GM18507 (cell line): ENCODE measurements at regions not wholly inside any gene's neighbourhood (a gene's known extent, or its start where the extent isn't known, plus 50 kb on each side); places are given as distances from the start of the nearest gene placed in this dataset.
"Not testable (repeated sequence)": the region's sequence is repeated elsewhere in the genome, so short reads cannot be mapped to it uniquely, and the experiment has no call there.

ENCODE experiments used
- DNase-seq: peaks from one replicate; pipeline ENCODE4 v3.0.0; 2011; ENCODE audit warnings: low read depth; ENCODE audit not compliant: insufficient read length; ENCODE audit errors: extremely low spot score
- FAIRE-seq: peaks from 2 replicates; lab custom pipeline; 2011; peaks lifted over from hg19 to GRCh38; lab: Jason Lieb, UNC

- FAIRE-seq (no peak), DNase-seq (no peak)
These were observed 118.2 kb upstream of the ZNF746 start for GRCh38 chr7:149615690-149616270.

GRCh38 chr7:149610441-149611011 is 112.9 kb upstream of the ZNF746 start:
- FAIRE-seq, result no peak
- no peak for DNase-seq

- DNase-seq (no peak), FAIRE-seq (no peak)
These were observed 110.6 kb upstream of the ZNF746 start for GRCh38 chr7:149608168-149608567.

- FAIRE-seq (no peak), DNase-seq (no peak)
These were observed 110.1 kb upstream of the ZNF746 start for GRCh38 chr7:149607683-149608082.

- no peak for DNase-seq
- FAIRE-seq, result no peak
These were observed 109.2 kb upstream of the ZNF746 start for GRCh38 chr7:149606826-149607225.

- DNase-seq (no peak), FAIRE-seq (no peak)
These were observed 108.1 kb upstream of the ZNF746 start for GRCh38 chr7:149605696-149606095.

GRCh38 chr7:149604521-149604920 is 106.9 kb upstream of the ZNF746 start:
- no peak for DNase-seq
- FAIRE-seq, result no peak

GRCh38 chr7:149600669-149601330 is 103.2 kb upstream of the ZNF746 start:
- FAIRE-seq, result peak; percentile 88
- not testable (repeated sequence) for DNase-seq

GRCh38 chr7:149599636-149600206 is 102.1 kb upstream of the ZNF746 start:
- DNase-seq (no peak), FAIRE-seq (peak; percentile 85)

- no peak for DNase-seq
- FAIRE-seq, result peak; percentile 42
These were observed 101.2 kb upstream of the ZNF746 start for GRCh38 chr7:149598721-149599308.

- not testable (repeated sequence) for FAIRE-seq, DNase-seq
These were observed 100.2 kb upstream of the ZNF746 start for GRCh38 chr7:149597789-149598188.

- DNase-seq (no peak), FAIRE-seq (no peak)
These were observed 97.9 kb upstream of the ZNF746 start for GRCh38 chr7:149595541-149595940.

- no peak for FAIRE-seq
These were observed 97.5 kb upstream of the ZNF746 start for GRCh38 chr7:149595078-149595477.

GRCh38 chr7:149588930-149589329 is 91.3 kb upstream of the ZNF746 start:
- FAIRE-seq (no peak), DNase-seq (no peak)

More at GRCh38 chr7:149595078-149595477, 97.5 kb upstream of the ZNF746 start:
- no peak for DNase-seq

GRCh38 chr7:149586646-149587645 is 89.3 kb upstream of the ZNF746 start:
- no peak for FAIRE-seq
- no peak for DNase-seq

- DNase-seq (no peak), FAIRE-seq (no peak)
These were observed 86.9 kb upstream of the ZNF746 start for GRCh38 chr7:149584530-149584929.

- no peak for FAIRE-seq
- no peak for DNase-seq
These were observed 86.4 kb upstream of the ZNF746 start for GRCh38 chr7:149584009-149584408.

- FAIRE-seq (no peak), DNase-seq (no peak)
These were observed 82.7 kb upstream of the ZNF746 start for GRCh38 chr7:149580328-149580727.

GRCh38 chr7:149579365-149579764 is 81.8 kb upstream of the ZNF746 start:
- FAIRE-seq, DNase-seq: not testable (repeated sequence)
